ENCODE measurements at regions not wholly inside any gene's neighbourhood (a gene's known extent, or its start where the extent isn't known, plus 50 kb on each side); places are given as distances from the start of the nearest gene placed in this dataset.

GRCh38 chr2:175744000-175744399 lies 258.1 kb downstream of the LNPK start:
- no peak for TF ChIP-seq CTCF (IDR thresholded peaks at IDR 0.05; ENCODE audit: insufficient read depth, low read length, missing control alignments)
- H3K4me3 ChIP-seq (ENCODE audit: low read depth, low read length), result no peak overlapping the region
- DNase-seq (ENCODE audit: low read depth, low spot score), result no peak
- CTCF ChIA-PET, result no interaction called here
- POLR2A ChIA-PET, result no interaction called here

- no peak for TF ChIP-seq CTCF (IDR thresholded peaks at IDR 0.05; ENCODE audit: insufficient read depth, low read length, missing control alignments)
- H3K4me3 ChIP-seq (ENCODE audit: low read depth, low read length), result no peak overlapping the region
- no peak for DNase-seq (ENCODE audit: low read depth, low spot score)
- CTCF ChIA-PET, result no interaction called here
- POLR2A ChIA-PET, result no interaction called here
These were observed 259.1 kb downstream of the LNPK start for GRCh38 chr2:175743011-175743410.

- no peak overlapping the region for H3K4me3 ChIP-seq (ENCODE audit: low read depth, low read length)
- POLR2A ChIA-PET, result no interaction called here
- no peak for DNase-seq (ENCODE audit: low read depth, low spot score)
- CTCF ChIA-PET, result no interaction called here
- no peak for TF ChIP-seq CTCF (IDR thresholded peaks at IDR 0.05; ENCODE audit: insufficient read depth, low read length, missing control alignments)
These were observed 259.7 kb downstream of the LNPK start for GRCh38 chr2:175742367-175742766.

GRCh38 chr2:175741164-175741563 lies 260.9 kb downstream of the LNPK start:
- TF ChIP-seq CTCF (IDR thresholded peaks at IDR 0.05; ENCODE audit: insufficient read depth, low read length, missing control alignments), result no peak
- POLR2A ChIA-PET, result no interaction called here
- no peak for DNase-seq (ENCODE audit: low read depth, low spot score)
- no peak overlapping the region for H3K4me3 ChIP-seq (ENCODE audit: low read depth, low read length)
- CTCF ChIA-PET, result no interaction called here

- no peak overlapping the region for H3K4me3 ChIP-seq (ENCODE audit: low read depth, low read length)
- no peak for DNase-seq (ENCODE audit: low read depth, low spot score)
- POLR2A ChIA-PET, result no interaction called here
- CTCF ChIA-PET, result no interaction called here
- TF ChIP-seq CTCF (IDR thresholded peaks at IDR 0.05; ENCODE audit: insufficient read depth, low read length, missing control alignments), result no peak
These were observed 264.2 kb downstream of the LNPK start for GRCh38 chr2:175737722-175738361.

- H3K4me3 ChIP-seq (ENCODE audit: low read depth, low read length), result no peak overlapping the region
- no peak for TF ChIP-seq CTCF (IDR thresholded peaks at IDR 0.05; ENCODE audit: insufficient read depth, low read length, missing control alignments)
- POLR2A ChIA-PET, result no interaction called here
- CTCF ChIA-PET, result no interaction called here
- no peak for DNase-seq (ENCODE audit: low read depth, low spot score)
These were observed 267.4 kb downstream of the LNPK start for GRCh38 chr2:175734686-175735085.

All from AG04449 (cell line).